ENCODE measurements at regions not wholly inside any gene's neighbourhood (a gene's known extent, or its start where the extent isn't known, plus 50 kb on each side); places are given as distances from the start of the nearest gene placed in this dataset.

DNA sequence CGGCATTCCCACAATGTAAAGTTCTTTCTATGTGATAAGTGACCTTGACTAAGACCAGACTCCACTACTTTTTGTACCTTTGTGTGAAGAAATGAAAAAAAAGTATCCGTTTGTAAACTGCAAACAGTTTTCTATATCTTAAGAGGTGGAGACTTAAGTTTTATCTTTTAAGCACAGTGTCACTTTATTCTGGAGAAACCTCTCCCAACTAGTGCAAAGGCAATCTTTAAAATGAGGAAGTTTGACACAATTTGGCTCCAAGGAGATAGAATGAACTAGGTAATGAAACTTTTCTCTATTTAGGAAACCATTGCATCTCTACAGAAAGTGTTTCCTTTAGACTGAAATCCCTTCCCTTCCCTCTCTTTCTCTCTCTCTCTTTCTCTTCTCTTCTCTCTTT is 122.9 kb downstream of the SAMD9 start (continued):
- TF ChIP-seq, protein P1, sequence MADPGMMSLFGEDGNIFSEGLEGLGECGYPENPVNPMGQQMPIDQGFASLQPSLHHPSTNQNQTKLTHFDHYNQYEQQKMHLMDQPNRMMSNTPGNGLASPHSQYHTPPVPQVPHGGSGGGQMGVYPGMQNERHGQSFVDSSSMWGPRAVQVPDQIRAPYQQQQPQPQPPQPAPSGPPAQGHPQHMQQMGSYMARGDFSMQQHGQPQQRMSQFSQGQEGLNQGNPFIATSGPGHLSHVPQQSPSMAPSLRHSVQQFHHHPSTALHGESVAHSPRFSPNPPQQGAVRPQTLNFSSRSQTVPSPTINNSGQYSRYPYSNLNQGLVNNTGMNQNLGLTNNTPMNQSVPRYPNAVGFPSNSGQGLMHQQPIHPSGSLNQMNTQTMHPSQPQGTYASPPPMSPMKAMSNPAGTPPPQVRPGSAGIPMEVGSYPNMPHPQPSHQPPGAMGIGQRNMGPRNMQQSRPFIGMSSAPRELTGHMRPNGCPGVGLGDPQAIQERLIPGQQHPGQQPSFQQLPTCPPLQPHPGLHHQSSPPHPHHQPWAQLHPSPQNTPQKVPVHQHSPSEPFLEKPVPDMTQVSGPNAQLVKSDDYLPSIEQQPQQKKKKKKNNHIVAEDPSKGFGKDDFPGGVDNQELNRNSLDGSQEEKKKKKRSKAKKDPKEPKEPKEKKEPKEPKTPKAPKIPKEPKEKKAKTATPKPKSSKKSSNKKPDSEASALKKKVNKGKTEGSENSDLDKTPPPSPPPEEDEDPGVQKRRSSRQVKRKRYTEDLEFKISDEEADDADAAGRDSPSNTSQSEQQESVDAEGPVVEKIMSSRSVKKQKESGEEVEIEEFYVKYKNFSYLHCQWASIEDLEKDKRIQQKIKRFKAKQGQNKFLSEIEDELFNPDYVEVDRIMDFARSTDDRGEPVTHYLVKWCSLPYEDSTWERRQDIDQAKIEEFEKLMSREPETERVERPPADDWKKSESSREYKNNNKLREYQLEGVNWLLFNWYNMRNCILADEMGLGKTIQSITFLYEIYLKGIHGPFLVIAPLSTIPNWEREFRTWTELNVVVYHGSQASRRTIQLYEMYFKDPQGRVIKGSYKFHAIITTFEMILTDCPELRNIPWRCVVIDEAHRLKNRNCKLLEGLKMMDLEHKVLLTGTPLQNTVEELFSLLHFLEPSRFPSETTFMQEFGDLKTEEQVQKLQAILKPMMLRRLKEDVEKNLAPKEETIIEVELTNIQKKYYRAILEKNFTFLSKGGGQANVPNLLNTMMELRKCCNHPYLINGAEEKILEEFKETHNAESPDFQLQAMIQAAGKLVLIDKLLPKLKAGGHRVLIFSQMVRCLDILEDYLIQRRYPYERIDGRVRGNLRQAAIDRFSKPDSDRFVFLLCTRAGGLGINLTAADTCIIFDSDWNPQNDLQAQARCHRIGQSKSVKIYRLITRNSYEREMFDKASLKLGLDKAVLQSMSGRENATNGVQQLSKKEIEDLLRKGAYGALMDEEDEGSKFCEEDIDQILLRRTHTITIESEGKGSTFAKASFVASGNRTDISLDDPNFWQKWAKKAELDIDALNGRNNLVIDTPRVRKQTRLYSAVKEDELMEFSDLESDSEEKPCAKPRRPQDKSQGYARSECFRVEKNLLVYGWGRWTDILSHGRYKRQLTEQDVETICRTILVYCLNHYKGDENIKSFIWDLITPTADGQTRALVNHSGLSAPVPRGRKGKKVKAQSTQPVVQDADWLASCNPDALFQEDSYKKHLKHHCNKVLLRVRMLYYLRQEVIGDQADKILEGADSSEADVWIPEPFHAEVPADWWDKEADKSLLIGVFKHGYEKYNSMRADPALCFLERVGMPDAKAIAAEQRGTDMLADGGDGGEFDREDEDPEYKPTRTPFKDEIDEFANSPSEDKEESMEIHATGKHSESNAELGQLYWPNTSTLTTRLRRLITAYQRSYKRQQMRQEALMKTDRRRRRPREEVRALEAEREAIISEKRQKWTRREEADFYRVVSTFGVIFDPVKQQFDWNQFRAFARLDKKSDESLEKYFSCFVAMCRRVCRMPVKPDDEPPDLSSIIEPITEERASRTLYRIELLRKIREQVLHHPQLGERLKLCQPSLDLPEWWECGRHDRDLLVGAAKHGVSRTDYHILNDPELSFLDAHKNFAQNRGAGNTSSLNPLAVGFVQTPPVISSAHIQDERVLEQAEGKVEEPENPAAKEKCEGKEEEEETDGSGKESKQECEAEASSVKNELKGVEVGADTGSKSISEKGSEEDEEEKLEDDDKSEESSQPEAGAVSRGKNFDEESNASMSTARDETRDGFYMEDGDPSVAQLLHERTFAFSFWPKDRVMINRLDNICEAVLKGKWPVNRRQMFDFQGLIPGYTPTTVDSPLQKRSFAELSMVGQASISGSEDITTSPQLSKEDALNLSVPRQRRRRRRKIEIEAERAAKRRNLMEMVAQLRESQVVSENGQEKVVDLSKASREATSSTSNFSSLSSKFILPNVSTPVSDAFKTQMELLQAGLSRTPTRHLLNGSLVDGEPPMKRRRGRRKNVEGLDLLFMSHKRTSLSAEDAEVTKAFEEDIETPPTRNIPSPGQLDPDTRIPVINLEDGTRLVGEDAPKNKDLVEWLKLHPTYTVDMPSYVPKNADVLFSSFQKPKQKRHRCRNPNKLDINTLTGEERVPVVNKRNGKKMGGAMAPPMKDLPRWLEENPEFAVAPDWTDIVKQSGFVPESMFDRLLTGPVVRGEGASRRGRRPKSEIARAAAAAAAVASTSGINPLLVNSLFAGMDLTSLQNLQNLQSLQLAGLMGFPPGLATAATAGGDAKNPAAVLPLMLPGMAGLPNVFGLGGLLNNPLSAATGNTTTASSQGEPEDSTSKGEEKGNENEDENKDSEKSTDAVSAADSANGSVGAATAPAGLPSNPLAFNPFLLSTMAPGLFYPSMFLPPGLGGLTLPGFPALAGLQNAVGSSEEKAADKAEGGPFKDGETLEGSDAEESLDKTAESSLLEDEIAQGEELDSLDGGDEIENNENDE (IDR thresholded peaks at IDR 0.05; ENCODE audit: insufficient replicate concordance, low read length), result no peak
- TF ChIP-seq TBP (IDR thresholded peaks at IDR 0.05; ENCODE audit: low read depth, low read length), result no peak
- no peak for TF ChIP-seq JUN (IDR thresholded peaks at IDR 0.05; ENCODE audit: low read depth, low read length)
- no peak for TF ChIP-seq SUZ12 (IDR thresholded peaks at IDR 0.05; ENCODE audit: low read length)
